ENCODE measurements at regions not wholly inside any gene's neighbourhood (a gene's known extent, or its start where the extent isn't known, plus 50 kb on each side); places are given as distances from the start of the nearest gene placed in this dataset.

DNA sequence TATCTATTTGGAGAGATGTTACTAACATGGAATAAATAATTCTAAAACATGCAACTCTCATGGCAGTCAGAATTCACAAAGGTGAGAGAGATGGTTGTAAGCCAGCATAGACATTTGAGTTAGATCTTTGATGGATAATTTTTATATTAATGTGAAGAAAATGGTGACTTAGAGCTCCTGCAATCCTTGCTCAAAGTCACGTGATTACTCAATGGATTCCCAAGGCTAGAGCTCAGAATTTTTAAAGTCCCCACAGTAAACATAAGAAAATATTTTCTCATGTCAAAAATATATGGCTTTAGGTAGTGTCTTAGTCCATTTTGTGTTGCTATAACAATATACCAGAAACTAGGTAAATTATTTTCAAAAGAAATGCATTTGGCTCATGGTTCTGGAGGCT, 281.5 kb upstream of the PRKD1 start:
- Histone ChIP-seq H2AFZ (ENCODE audit: low read depth) (no peak overlapping the region), H3K4me2 (no peak overlapping the region), H3K36me3 (ENCODE audit: insufficient read depth) (no peaks in the 10 kb centered on the region), H3K79me2 (ENCODE audit: insufficient read depth, low read depth) (no peaks in the 10 kb centered on the region), H3K4me1 (ENCODE audit: low read depth, poor library complexity, severe bottlenecking) (no peaks in the 10 kb centered on the region), H3K27ac (no peak overlapping the region), H3K9ac (no peak overlapping the region), H4K20me1 (ENCODE audit: insufficient read depth) (no peaks in the 10 kb centered on the region), H3K4me3 (IDR thresholded peaks at IDR 0.05; ENCODE audit: insufficient read depth, low read depth, low read length) (no peak overlapping the region), H3K27me3 (ENCODE audit: insufficient read depth, low read depth) (no peaks in the 10 kb centered on the region)
- TF ChIP-seq, protein P1, sequence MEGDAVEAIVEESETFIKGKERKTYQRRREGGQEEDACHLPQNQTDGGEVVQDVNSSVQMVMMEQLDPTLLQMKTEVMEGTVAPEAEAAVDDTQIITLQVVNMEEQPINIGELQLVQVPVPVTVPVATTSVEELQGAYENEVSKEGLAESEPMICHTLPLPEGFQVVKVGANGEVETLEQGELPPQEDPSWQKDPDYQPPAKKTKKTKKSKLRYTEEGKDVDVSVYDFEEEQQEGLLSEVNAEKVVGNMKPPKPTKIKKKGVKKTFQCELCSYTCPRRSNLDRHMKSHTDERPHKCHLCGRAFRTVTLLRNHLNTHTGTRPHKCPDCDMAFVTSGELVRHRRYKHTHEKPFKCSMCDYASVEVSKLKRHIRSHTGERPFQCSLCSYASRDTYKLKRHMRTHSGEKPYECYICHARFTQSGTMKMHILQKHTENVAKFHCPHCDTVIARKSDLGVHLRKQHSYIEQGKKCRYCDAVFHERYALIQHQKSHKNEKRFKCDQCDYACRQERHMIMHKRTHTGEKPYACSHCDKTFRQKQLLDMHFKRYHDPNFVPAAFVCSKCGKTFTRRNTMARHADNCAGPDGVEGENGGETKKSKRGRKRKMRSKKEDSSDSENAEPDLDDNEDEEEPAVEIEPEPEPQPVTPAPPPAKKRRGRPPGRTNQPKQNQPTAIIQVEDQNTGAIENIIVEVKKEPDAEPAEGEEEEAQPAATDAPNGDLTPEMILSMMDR (conservative IDR thresholded peaks at IDR 0.05; ENCODE audit: low read depth, low read length): no peak

DNA sequence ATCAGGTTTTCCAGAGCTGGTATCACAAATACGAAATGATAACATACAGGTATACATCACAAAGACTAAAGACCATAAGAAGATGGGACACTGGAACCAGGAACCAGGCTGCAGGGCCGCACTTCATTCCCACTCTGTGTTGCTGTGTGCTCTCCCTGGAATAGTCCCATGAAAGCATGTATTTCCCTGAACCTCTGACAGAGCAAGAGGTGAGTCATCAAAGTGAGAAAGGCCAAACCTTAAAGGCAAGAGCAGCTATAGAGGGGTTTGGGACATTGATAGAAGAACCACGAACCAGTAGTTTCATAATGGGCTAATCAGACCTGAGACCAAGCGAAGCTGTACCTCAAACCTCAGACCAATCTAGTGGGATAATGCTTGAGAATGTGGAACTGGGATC, 283.0 kb upstream of the PRKD1 start:
- Histone ChIP-seq H3K4me3 (IDR thresholded peaks at IDR 0.05; ENCODE audit: insufficient read depth, low read depth, low read length) (no peak overlapping the region), H3K27me3 (ENCODE audit: insufficient read depth, low read depth) (no peaks in the 10 kb centered on the region), H3K9ac (no peak overlapping the region), H3K27ac (no peak overlapping the region), H3K36me3 (ENCODE audit: insufficient read depth) (no peaks in the 10 kb centered on the region), H3K4me1 (ENCODE audit: low read depth, poor library complexity, severe bottlenecking) (no peaks in the 10 kb centered on the region), H3K4me2 (no peak overlapping the region), H3K79me2 (ENCODE audit: insufficient read depth, low read depth) (no peaks in the 10 kb centered on the region), H4K20me1 (ENCODE audit: insufficient read depth) (no peaks in the 10 kb centered on the region), H2AFZ (ENCODE audit: low read depth) (no peak overlapping the region)
- TF ChIP-seq, protein P1 (conservative IDR thresholded peaks at IDR 0.05; ENCODE audit: low read depth, low read length): no peak

DNA sequence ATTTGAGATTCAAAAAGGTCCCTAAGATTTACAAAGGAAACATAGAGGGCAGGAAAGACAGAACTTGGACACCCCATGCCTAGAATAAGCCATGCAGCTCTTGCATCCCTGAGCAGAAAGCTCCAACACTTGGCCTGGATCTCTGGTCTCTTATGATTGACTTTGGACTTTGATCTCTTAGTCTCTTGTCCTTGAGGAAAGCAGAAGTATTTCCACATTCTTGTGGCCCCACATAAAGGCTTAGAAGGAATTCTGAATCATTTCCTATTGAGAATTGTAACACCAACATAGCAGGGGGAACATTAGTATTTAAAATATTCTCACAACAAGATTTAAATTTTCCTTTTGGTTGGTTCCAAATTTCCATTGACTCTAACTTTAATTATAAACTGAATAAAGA, 283.7 kb upstream of the PRKD1 start:
- H3K79me2 ChIP-seq (ENCODE audit: insufficient read depth, low read depth): no peaks in the 10 kb centered on the region
- H3K9ac ChIP-seq: no peak overlapping the region
- TF ChIP-seq, protein P1 (conservative IDR thresholded peaks at IDR 0.05; ENCODE audit: low read depth, low read length): no peak
- H2AFZ ChIP-seq (ENCODE audit: low read depth): no peak overlapping the region
- H4K20me1 ChIP-seq (ENCODE audit: insufficient read depth): no peaks in the 10 kb centered on the region
- no peaks in the 10 kb centered on the region for H3K4me1 ChIP-seq (ENCODE audit: low read depth, poor library complexity, severe bottlenecking)
- H3K4me2 ChIP-seq: no peak overlapping the region
- H3K36me3 ChIP-seq (ENCODE audit: insufficient read depth): no peaks in the 10 kb centered on the region
- H3K4me3 ChIP-seq (IDR thresholded peaks at IDR 0.05; ENCODE audit: insufficient read depth, low read depth, low read length): no peak overlapping the region
- no peaks in the 10 kb centered on the region for H3K27me3 ChIP-seq (ENCODE audit: insufficient read depth, low read depth)
- no peak overlapping the region for H3K27ac ChIP-seq

DNA sequence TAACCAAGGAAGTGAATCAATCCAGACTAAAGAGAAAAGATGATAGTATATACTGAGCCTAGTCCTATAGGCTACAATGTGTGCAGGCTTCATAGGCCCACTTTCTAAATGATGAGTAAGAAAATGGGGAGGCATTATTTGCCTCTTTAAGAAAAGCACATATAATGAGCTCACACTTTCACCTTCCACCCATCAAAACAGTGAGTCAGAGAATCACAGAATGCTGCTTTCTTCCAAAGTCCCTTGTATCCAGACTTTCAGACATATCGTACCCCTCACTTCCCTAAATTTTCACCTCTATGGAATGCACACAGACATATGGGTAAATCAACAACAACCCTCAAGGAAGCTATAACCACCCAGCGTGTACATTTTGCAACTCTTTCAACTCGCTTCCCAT, 286.4 kb upstream of the PRKD1 start:
- H3K4me3 ChIP-seq (IDR thresholded peaks at IDR 0.05; ENCODE audit: insufficient read depth, low read depth, low read length): no peak overlapping the region
- no peaks in the 10 kb centered on the region for H4K20me1 ChIP-seq (ENCODE audit: insufficient read depth)
- H3K4me2 ChIP-seq: no peak overlapping the region
- no peaks in the 10 kb centered on the region for H3K79me2 ChIP-seq (ENCODE audit: insufficient read depth, low read depth)
- H3K27ac ChIP-seq: no peak overlapping the region
- no peaks in the 10 kb centered on the region for H3K27me3 ChIP-seq (ENCODE audit: insufficient read depth, low read depth)
- H3K4me1 ChIP-seq (ENCODE audit: low read depth, poor library complexity, severe bottlenecking): no peaks in the 10 kb centered on the region
- H2AFZ ChIP-seq (ENCODE audit: low read depth): no peak overlapping the region
- H3K36me3 ChIP-seq (ENCODE audit: insufficient read depth): no peaks in the 10 kb centered on the region
- H3K9ac ChIP-seq: no peak overlapping the region
- TF ChIP-seq, protein P1 (conservative IDR thresholded peaks at IDR 0.05; ENCODE audit: low read depth, low read length): no peak

Measured in KMS-11 (cell line).